DOHH2 (cell line): ENCODE measurements at regions not wholly inside any gene's neighbourhood (a gene's known extent, or its start where the extent isn't known, plus 50 kb on each side); places are given as distances from the start of the nearest gene placed in this dataset.

ENCODE experiments used
- H3F3A ChIP-seq: fragments of 200-600 bp; sonication (generic), shearing (Covaris generic); 2 replicates; pipeline ENCODE4 v1.6.0; 2016; ENCODE audit warnings: antibody characterized with exemption, mild to moderate bottlenecking; ENCODE audit not compliant: control insufficient read depth, insufficient read depth
- H3K27ac ChIP-seq: fragments of 200-600 bp; sonication (generic); 2 replicates; pipeline ENCODE4 v1.5.1; 2014; ENCODE audit warnings: low read depth, mild to moderate bottlenecking, low read length, moderate library complexity
- H3K27me3 ChIP-seq: fragments of 200-600 bp; sonication (generic); 2 replicates; pipeline ENCODE4 v1.6.1; 2014; ENCODE audit warnings: mild to moderate bottlenecking, low read length, mixed read lengths; ENCODE audit not compliant: control insufficient read depth
- H3K36me3 ChIP-seq: fragments of 200-600 bp; sonication (generic); 2 replicates; pipeline ENCODE4 v1.6.1; 2014; ENCODE audit warnings: mild to moderate bottlenecking, low read length, moderate library complexity, mixed read lengths; ENCODE audit not compliant: control insufficient read depth
- H3K4me1 ChIP-seq: fragments of 200-600 bp; sonication (generic); 2 replicates; pipeline ENCODE4 v1.6.1; 2014; ENCODE audit warnings: mild to moderate bottlenecking, low read length, mixed read lengths; ENCODE audit not compliant: control insufficient read depth
- H3K4me2 ChIP-seq: fragments of 200-600 bp; sonication (generic); 2 replicates; pipeline ENCODE4 v1.6.0; 2014; ENCODE audit warnings: mild to moderate bottlenecking, low read length, moderate library complexity
- H3K4me3 ChIP-seq: fragments of 200-600 bp; sonication (generic); 2 replicates; pipeline ENCODE4 v1.5.1; 2014; ENCODE audit warnings: mild to moderate bottlenecking, low read length, mixed read lengths
- H3K79me2 ChIP-seq: fragments of 200-600 bp; sonication (generic); 2 replicates; pipeline ENCODE4 v1.6.1; 2014; ENCODE audit warnings: mild to moderate bottlenecking, low read length, mixed read lengths; ENCODE audit not compliant: control insufficient read depth
- H3K9me2 ChIP-seq: fragments of 200-600 bp; sonication (generic); replicated peaks from 2 replicates; pipeline ENCODE4 v1.6.1; 2014; ENCODE audit warnings: mild to moderate bottlenecking, low read length, mixed read lengths; ENCODE audit not compliant: control insufficient read depth
- H3K9me3 ChIP-seq: fragments of 200-600 bp; sonication (generic); 2 replicates; pipeline ENCODE4 v1.6.1; 2014; ENCODE audit warnings: antibody characterized with exemption, low read length, mixed read lengths; ENCODE audit not compliant: control insufficient read depth, insufficient read depth
- H4K20me1 ChIP-seq: fragments of 200-600 bp; sonication (generic); 2 replicates; pipeline ENCODE4 v1.6.0; 2014; ENCODE audit warnings: low read depth, mild to moderate bottlenecking, antibody characterized with exemption, low read length, moderate library complexity; ENCODE audit not compliant: control insufficient read depth, insufficient read depth
- CTCF ChIP-seq: fragments of 200-600 bp; sonication (generic); IDR thresholded peaks from one replicate; pipeline ENCODE4 v1.5.1; 2014; ENCODE audit warnings: antibody characterized with exemption, mild to moderate bottlenecking, low read depth, low read length; ENCODE audit not compliant: poor library complexity, severe bottlenecking
- EZH2phosphoT487 ChIP-seq: fragments of 200-600 bp; sonication (generic); IDR thresholded peaks from 2 replicates; pipeline ENCODE4 v1.6.1; 2017; ENCODE audit warnings: borderline replicate concordance, mild to moderate bottlenecking, antibody characterized with exemption, low read length, moderate library complexity, mixed read lengths

- Histone ChIP-seq H3K4me1 (no peaks in the 10 kb centered on the region), H4K20me1 (no peaks in the 10 kb centered on the region), H3K4me2 (no peak overlapping the region), H3K79me2 (no peaks in the 10 kb centered on the region), H3F3A (no peaks in the 10 kb centered on the region), H3K36me3 (no peaks in the 10 kb centered on the region), H3K9me2 (no peaks in the 10 kb centered on the region), H3K27me3 (no peaks in the 10 kb centered on the region), H3K27ac (no peak overlapping the region), H3K9me3 (no peaks in the 10 kb centered on the region; the same call in 1 of the 2 replicates), H3K4me3 (no peak overlapping the region)
- TF ChIP-seq CTCF, result no peak
- no peak for TF ChIP-seq EZH2phosphoT487
Observed at GRCh38 chr21:16863362-16863905, 649.4 kb upstream of the CXADR start.

- H3K27me3 ChIP-seq, result no peaks in the 10 kb centered on the region
Observed at GRCh38 chr21:16863908-16864307, 648.9 kb upstream of the CXADR start.

GRCh38 chr21:16865632-16866031, 647.2 kb upstream of the CXADR start:
- Histone ChIP-seq H3K4me1 (no peaks in the 10 kb centered on the region), H3F3A (no peaks in the 10 kb centered on the region), H3K4me2 (no peak overlapping the region), H3K27me3 (no peaks in the 10 kb centered on the region), H3K27ac (no peak overlapping the region), H3K79me2 (no peaks in the 10 kb centered on the region), H4K20me1 (no peaks in the 10 kb centered on the region), H3K4me3 (no peak overlapping the region), H3K9me2 (no peaks in the 10 kb centered on the region), H3K36me3 (no peaks in the 10 kb centered on the region), H3K9me3 (no peaks in the 10 kb centered on the region)
- no peak for TF ChIP-seq CTCF
- no peak for TF ChIP-seq EZH2phosphoT487

More at GRCh38 chr21:16863908-16864307, 648.9 kb upstream of the CXADR start:
- H3K4me3 ChIP-seq, result no peak overlapping the region
- H3K9me2 ChIP-seq, result no peaks in the 10 kb centered on the region
- no peaks in the 10 kb centered on the region for H3F3A ChIP-seq
- TF ChIP-seq EZH2phosphoT487 (no peak), CTCF (no peak)
- no peaks in the 10 kb centered on the region for H3K36me3 ChIP-seq
- no peaks in the 10 kb centered on the region for H3K9me3 ChIP-seq
- no peaks in the 10 kb centered on the region for H3K79me2 ChIP-seq
- no peaks in the 10 kb centered on the region for H4K20me1 ChIP-seq
- no peak overlapping the region for H3K4me2 ChIP-seq
- no peaks in the 10 kb centered on the region for H3K4me1 ChIP-seq
- no peak overlapping the region for H3K27ac ChIP-seq

GRCh38 chr21:16866851-16867250, 646.0 kb upstream of the CXADR start:
- no peaks in the 10 kb centered on the region for H3K27me3 ChIP-seq
- H3K27ac ChIP-seq, result no peak overlapping the region
- H3K9me3 ChIP-seq, result no peaks in the 10 kb centered on the region
- H4K20me1 ChIP-seq, result no peaks in the 10 kb centered on the region
- no peaks in the 10 kb centered on the region for H3F3A ChIP-seq
- H3K36me3 ChIP-seq, result no peaks in the 10 kb centered on the region
- TF ChIP-seq EZH2phosphoT487, result no peak
- no peak for TF ChIP-seq CTCF
- H3K4me3 ChIP-seq, result no peak overlapping the region
- H3K4me1 ChIP-seq, result no peaks in the 10 kb centered on the region
- H3K79me2 ChIP-seq, result no peaks in the 10 kb centered on the region
- no peak overlapping the region for H3K4me2 ChIP-seq
- no peaks in the 10 kb centered on the region for H3K9me2 ChIP-seq
